MM.1S (cell line): ENCODE measurements at regions not wholly inside any gene's neighbourhood (a gene's known extent, or its start where the extent isn't known, plus 50 kb on each side); places are given as distances from the start of the nearest gene placed in this dataset.

Experiments used
- EZH2 ChIP-seq: fragments of 300-600 bp; sonication (generic); optimal IDR thresholded peaks from 2 replicates; pipeline ENCODE3; 2017; ENCODE audit warnings: low read depth, mild to moderate bottlenecking, antibody characterized with exemption, low read length, mixed read lengths
- EZH2phosphoT487 ChIP-seq: fragments of 300-600 bp; sonication (generic); IDR thresholded peaks from 2 replicates; pipeline ENCODE4 v1.6.1; 2018; ENCODE audit warnings: antibody characterized with exemption, low read length
- TF ChIP-seq, protein P1 (sequence below): fragments of 300-600 bp; sonication (generic); IDR thresholded peaks from 2 replicates; pipeline ENCODE4 v1.5.1; 2016; ENCODE audit warnings: antibody characterized with exemption, low read length, mixed read lengths

DNA sequence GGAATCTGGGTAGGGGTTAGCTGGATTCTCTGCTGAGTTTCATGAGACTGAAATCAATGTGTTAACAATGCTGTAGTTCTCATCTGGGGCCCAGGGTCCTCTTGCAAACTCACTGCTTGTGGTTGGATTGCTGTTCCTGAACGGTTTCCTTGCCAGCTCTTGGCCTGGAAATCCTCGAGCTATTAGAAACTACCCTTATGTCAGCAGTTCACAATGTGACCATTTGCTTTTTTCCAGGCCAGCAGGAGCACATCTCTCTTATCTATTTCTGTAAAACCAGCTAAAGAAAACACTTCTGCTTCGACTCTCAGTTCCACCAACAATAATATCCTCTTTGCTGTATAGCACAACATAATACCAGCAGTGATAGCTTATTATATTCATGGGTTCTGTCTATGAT is 140.1 kb upstream of the TRAM1L1 start:
- no peak for TF ChIP-seq EZH2
- TF ChIP-seq, protein P1, sequence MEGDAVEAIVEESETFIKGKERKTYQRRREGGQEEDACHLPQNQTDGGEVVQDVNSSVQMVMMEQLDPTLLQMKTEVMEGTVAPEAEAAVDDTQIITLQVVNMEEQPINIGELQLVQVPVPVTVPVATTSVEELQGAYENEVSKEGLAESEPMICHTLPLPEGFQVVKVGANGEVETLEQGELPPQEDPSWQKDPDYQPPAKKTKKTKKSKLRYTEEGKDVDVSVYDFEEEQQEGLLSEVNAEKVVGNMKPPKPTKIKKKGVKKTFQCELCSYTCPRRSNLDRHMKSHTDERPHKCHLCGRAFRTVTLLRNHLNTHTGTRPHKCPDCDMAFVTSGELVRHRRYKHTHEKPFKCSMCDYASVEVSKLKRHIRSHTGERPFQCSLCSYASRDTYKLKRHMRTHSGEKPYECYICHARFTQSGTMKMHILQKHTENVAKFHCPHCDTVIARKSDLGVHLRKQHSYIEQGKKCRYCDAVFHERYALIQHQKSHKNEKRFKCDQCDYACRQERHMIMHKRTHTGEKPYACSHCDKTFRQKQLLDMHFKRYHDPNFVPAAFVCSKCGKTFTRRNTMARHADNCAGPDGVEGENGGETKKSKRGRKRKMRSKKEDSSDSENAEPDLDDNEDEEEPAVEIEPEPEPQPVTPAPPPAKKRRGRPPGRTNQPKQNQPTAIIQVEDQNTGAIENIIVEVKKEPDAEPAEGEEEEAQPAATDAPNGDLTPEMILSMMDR = no peak
- TF ChIP-seq EZH2phosphoT487 = no peak
